Iris pigment epithelial cell (primary cell): ENCODE measurements at regions not wholly inside any gene's neighbourhood (a gene's known extent, or its start where the extent isn't known, plus 50 kb on each side); places are given as distances from the start of the nearest gene placed in this dataset.

ENCODE experiments used
- DNase-seq: peaks from one replicate; pipeline ENCODE4 v3.0.0-alpha.2; 2011; ENCODE audit warnings: low read depth

GRCh38 chr9:86730163-86730928, 217.0 kb downstream of the GAS1 start:
- DNase-seq = peak; percentile 42

GRCh38 chr9:86724529-86724928, 222.8 kb downstream of the GAS1 start:
- no peak for DNase-seq

GRCh38 chr9:86723346-86723745, 224.0 kb downstream of the GAS1 start:
- DNase-seq = no peak

GRCh38 chr9:86722706-86723075, 224.6 kb downstream of the GAS1 start:
- no peak for DNase-seq

GRCh38 chr9:86721843-86722705, 225.2 kb downstream of the GAS1 start:
- DNase-seq = peak; percentile 89

- no peak for DNase-seq
These were observed 226.0 kb downstream of the GAS1 start for GRCh38 chr9:86721226-86721781.

GRCh38 chr9:86720639-86721225, 226.6 kb downstream of the GAS1 start:
- DNase-seq = no peak

- no peak for DNase-seq
These were observed 228.8 kb downstream of the GAS1 start for GRCh38 chr9:86718388-86719049.

GRCh38 chr9:86716326-86716922, 230.9 kb downstream of the GAS1 start:
- no peak for DNase-seq

GRCh38 chr9:86714999-86715398, 232.3 kb downstream of the GAS1 start:
- peak; percentile 80 for DNase-seq

GRCh38 chr9:86713970-86714369, 233.3 kb downstream of the GAS1 start:
- no peak for DNase-seq

GRCh38 chr9:86713470-86713869, 233.8 kb downstream of the GAS1 start:
- DNase-seq = peak; percentile 77

GRCh38 chr9:86708918-86709835, 238.1 kb downstream of the GAS1 start:
- DNase-seq = no peak

GRCh38 chr9:86707932-86708510, 239.3 kb downstream of the GAS1 start:
- DNase-seq = no peak

GRCh38 chr9:86706391-86706790, 240.9 kb downstream of the GAS1 start:
- DNase-seq = peak; percentile 35

- DNase-seq = peak; percentile 48
These were observed 241.8 kb downstream of the GAS1 start for GRCh38 chr9:86705490-86705889.

GRCh38 chr9:86703346-86703745, 244.0 kb downstream of the GAS1 start:
- peak; percentile 29 for DNase-seq

GRCh38 chr9:86700629-86701028, 246.7 kb downstream of the GAS1 start:
- DNase-seq = no peak

- no peak for DNase-seq
These were observed 249.3 kb downstream of the GAS1 start for GRCh38 chr9:86697999-86698398.

- no peak for DNase-seq
These were observed 250.1 kb downstream of the GAS1 start for GRCh38 chr9:86697213-86697612.
